ENCODE measurements at regions not wholly inside any gene's neighbourhood (a gene's known extent, or its start where the extent isn't known, plus 50 kb on each side); places are given as distances from the start of the nearest gene placed in this dataset.
"Not testable (repeated sequence)": the region's sequence is repeated elsewhere in the genome, so short reads cannot be mapped to it uniquely, and the experiment has no call there.

DNA sequence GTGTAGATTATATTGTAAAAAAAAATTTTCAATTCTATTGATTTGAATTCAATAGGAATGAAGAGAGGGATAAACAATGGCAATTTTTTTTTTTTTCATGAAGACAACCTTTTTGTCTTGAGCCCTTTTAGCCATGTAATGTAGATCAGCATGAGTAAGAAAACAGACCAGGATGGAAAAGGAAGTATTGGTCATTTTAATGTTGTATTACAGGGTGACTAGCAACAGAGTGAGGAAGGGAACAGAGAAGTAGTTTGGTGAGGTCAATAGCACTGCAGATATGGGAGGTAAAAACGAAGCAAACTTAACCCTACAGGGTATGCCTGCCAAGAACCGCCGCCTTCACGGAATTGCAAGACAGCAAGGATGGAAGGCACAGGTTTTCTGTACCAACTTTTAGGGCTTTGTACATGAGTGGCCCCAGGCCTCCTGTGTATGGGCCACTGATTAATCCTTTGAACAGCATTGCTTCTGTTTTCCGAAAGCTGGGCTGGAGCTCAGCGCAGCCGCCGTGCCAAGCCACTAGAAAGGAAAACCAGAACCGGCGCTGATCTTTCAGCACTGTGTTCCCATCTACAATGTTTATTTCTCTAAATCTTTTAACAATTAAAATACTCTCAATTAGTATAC lies 383.7 kb downstream of the CENPW start:
- TF ChIP-seq, protein P1, sequence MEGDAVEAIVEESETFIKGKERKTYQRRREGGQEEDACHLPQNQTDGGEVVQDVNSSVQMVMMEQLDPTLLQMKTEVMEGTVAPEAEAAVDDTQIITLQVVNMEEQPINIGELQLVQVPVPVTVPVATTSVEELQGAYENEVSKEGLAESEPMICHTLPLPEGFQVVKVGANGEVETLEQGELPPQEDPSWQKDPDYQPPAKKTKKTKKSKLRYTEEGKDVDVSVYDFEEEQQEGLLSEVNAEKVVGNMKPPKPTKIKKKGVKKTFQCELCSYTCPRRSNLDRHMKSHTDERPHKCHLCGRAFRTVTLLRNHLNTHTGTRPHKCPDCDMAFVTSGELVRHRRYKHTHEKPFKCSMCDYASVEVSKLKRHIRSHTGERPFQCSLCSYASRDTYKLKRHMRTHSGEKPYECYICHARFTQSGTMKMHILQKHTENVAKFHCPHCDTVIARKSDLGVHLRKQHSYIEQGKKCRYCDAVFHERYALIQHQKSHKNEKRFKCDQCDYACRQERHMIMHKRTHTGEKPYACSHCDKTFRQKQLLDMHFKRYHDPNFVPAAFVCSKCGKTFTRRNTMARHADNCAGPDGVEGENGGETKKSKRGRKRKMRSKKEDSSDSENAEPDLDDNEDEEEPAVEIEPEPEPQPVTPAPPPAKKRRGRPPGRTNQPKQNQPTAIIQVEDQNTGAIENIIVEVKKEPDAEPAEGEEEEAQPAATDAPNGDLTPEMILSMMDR (IDR thresholded peaks at IDR 0.05; ENCODE audit: insufficient read depth, missing control alignments), result no peak
- FAIRE-seq (no peak), DNase-seq (ENCODE audit: insufficient read length, low spot score) (no peak)

DNA sequence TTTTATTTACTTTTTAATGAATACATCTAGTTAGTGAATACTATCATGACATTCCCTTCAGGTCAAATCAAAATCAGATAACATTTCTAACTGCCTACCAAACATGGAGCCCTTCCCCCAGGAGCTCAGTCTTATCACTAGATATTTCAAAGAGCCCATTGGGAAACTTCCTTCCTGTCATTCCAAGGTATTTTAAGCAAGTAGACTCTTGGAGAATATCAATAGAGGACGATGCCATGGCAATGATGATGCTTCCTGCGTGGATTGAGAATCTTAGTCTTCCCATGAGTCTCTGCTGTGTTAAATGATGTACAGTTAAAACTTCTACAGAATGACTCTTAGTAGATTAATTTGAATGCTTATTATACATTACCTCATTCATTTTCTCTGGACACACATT lies 384.9 kb downstream of the CENPW start:
- DNase-seq (ENCODE audit: insufficient read length, low spot score) (no peak), FAIRE-seq (no peak)
- TF ChIP-seq, protein P1 (IDR thresholded peaks at IDR 0.05; ENCODE audit: insufficient read depth, missing control alignments), result no peak

DNA sequence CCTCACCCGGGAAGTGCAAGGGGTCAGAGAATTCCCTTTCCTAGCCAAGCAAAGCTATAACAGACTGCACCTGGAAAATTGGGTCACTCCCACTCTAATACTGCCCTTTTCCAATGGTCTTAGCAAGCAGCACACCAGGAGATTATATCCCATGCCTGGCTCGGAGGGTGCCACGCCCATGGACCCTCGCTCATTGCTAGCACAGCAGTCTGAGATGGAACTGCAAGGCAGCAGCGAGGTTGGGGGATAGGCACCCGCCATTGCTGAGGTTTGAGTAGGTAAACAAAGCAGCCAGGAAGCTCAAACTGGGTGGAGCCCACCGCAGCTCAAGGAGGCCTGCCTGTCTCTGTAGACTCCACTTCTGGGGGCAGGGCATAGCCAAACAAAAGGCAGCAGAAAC lies 386.5 kb downstream of the CENPW start:
- not testable (repeated sequence) for FAIRE-seq; DNase-seq (ENCODE audit: insufficient read length, low spot score)

DNA sequence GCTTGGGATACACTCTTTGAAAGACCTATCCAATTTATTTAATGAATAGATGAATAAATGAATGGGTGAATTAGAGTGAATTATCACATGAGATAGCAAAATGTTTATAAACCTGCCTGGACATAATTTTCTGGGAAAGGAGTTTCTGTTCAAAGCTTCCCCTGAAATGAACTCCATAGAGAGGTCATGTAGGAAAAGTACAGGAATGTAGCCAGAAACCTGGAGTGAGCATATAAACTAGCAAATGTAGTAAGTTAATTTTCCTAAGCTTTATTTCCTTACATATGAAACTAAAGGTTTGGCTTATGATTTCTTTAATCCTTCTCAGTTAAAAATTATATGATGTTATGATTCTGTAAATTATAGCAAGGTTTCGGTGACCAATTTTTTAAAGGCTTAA lies 380.3 kb upstream of the RSPO3 start:
- FAIRE-seq (no peak), DNase-seq (ENCODE audit: insufficient read length, low spot score) (no peak)
- TF ChIP-seq, protein P1 (IDR thresholded peaks at IDR 0.05; ENCODE audit: insufficient read depth, missing control alignments), result no peak

DNA sequence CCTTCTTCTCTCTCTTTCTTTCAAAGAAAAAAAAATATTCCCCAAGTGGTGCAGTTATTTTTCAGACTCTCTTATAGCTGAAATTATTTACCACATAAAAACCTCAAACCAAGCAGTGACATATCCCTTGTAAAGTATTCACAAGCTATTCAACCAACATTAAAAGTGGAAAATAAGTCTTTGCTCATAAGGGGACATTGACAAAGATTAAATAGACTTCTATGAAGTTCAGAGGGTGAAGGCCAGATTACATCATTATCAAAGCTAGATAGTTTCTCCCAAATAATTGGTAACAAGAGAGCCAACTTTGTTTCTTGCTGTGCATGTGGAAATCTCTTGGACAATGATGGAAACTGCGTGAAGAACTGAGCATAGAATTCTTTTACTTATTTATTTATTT lies 379.8 kb upstream of the RSPO3 start:
- no peak for DNase-seq (ENCODE audit: insufficient read length, low spot score)
- FAIRE-seq, result no peak
- TF ChIP-seq, protein P1 (IDR thresholded peaks at IDR 0.05; ENCODE audit: insufficient read depth, missing control alignments), result no peak

DNA sequence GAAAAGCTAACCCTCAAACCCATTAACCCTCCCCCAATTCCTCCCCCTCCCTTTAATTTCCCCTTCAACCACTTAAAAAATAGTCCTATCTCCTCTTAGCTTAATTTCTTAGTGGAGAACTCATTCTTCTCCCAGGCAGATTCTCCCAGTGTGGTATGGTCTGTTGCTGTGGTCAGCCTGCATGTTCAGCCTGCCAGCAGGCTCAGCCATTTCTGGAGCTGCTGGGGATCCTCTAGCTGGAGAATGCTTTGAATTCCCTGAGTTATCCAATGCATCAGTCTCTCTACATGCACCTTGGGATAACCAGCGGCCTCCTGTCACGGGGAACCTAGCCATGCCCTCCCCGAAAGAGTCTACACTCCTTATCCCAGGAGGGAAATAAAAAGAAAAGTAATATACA lies 375.4 kb upstream of the RSPO3 start:
- DNase-seq (ENCODE audit: insufficient read length, low spot score) (no peak), FAIRE-seq (no peak)
- TF ChIP-seq, protein P1 (IDR thresholded peaks at IDR 0.05; ENCODE audit: insufficient read depth, missing control alignments), result no peak

DNA sequence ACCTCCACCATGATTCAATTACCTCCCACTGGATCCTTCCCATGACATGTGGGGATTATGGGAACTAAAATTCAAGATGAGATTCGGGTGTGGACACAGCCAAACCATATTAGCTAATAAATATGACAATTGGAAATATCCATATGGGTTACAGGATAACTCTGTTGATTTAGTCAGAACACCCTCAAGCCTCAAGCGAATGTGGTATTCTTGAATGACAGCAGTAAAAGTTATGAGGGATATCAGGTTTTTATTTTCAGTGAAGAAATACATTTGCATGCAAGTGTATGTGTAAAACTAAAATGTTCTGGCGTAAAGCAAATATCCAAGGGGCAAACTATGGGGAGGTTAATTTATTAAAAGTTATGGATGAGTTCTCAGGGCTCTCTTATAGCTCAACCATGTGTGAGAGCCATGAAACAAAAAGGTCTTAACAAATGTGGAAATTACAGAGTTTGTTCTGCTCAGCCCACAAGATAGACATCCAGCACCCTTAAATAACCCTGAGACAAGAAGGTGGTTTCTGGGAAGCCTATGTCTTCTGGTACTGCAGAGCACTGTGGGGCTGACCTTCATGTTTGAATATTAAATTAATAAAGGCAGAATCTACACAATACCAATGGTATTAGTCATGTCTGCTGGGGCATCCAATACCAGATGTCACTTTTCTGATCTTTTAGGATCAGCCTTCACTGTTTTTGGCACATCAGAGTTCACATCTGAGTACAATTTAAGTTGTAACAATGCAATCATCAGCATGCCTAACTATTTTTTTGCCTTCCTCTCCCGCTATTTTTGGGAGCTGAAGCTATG lies 370.5 kb upstream of the RSPO3 start:
- no peak for DNase-seq (ENCODE audit: insufficient read length, low spot score)
- TF ChIP-seq, protein P1 (IDR thresholded peaks at IDR 0.05; ENCODE audit: insufficient read depth, missing control alignments), result no peak
- FAIRE-seq, result no peak

Data from D721Med (cell line).